Fibroblast of lung (primary cell): ENCODE measurements at regions not wholly inside any gene's neighbourhood (a gene's known extent, or its start where the extent isn't known, plus 50 kb on each side); places are given as distances from the start of the nearest gene placed in this dataset.

ENCODE experiments used
- DNase-seq, 2 donors: peaks; one replicate each; pipeline versions ENCODE4 v3.0.0 to v3.0.0-alpha.2; 2010; ENCODE audit warnings: low read depth in 2 of 2
- H2AFZ ChIP-seq: 2 replicates; pipeline ENCODE4 v1.5.1; 2012; ENCODE audit warnings: low read length, control low read depth, inconsistent platforms
- H3K27ac ChIP-seq: 2 replicates; pipeline ENCODE4 v1.5.1; 2011; ENCODE audit warnings: low read length, control low read depth; ENCODE audit not compliant: insufficient read depth
- H3K27me3 ChIP-seq: 2 replicates; pipeline ENCODE4 v1.5.1; 2011; ENCODE audit warnings: mild to moderate bottlenecking, low read length; ENCODE audit not compliant: control insufficient read depth, insufficient read depth
- H3K36me3 ChIP-seq: 2 replicates; pipeline ENCODE4 v1.5.1; 2011; ENCODE audit warnings: low read length; ENCODE audit not compliant: control insufficient read depth, insufficient read depth
- H3K4me1 ChIP-seq: 2 replicates; pipeline ENCODE4 v1.5.1; 2011; ENCODE audit warnings: low read length; ENCODE audit not compliant: control insufficient read depth, insufficient read depth; ENCODE audit errors: extremely low read depth
- H3K4me2 ChIP-seq: 2 replicates; pipeline ENCODE4 v1.5.1; 2011; ENCODE audit warnings: low read length, control low read depth; ENCODE audit not compliant: insufficient read depth; ENCODE audit errors: extremely low read depth
- H3K4me3 ChIP-seq, 4 experiments: fragments of 200-600 bp in 1 of 4; sonication (generic) in 1 of 4; replicated peaks in 1 of 4; 2 replicates each; pipeline ENCODE4 v1.5.1; 2011 to 2016; ENCODE audit warnings: low read length in 4 of 4, low read depth in 3 of 4, mild to moderate bottlenecking in 3 of 4, control low read depth in 2 of 4, inconsistent platforms in 1 of 4, mixed read lengths in 1 of 4; ENCODE audit not compliant: insufficient read depth in 1 of 4; ENCODE audit errors: control extremely low read depth in 1 of 4
- H3K79me2 ChIP-seq: 2 replicates; pipeline ENCODE4 v1.5.1; 2012; ENCODE audit warnings: mild to moderate bottlenecking, low read length, inconsistent platforms; ENCODE audit not compliant: control insufficient read depth, insufficient read depth
- H3K9ac ChIP-seq: 2 replicates; pipeline ENCODE4 v1.5.1; 2011; ENCODE audit warnings: mild to moderate bottlenecking, low read length, control low read depth; ENCODE audit not compliant: insufficient read depth
- H3K9me3 ChIP-seq: 2 replicates; pipeline ENCODE4 v1.5.1; 2012; ENCODE audit warnings: low read depth, low read length; ENCODE audit not compliant: control insufficient read depth, insufficient read depth
- H4K20me1 ChIP-seq: 2 replicates; pipeline ENCODE4 v1.5.1; 2011; ENCODE audit warnings: low read length; ENCODE audit not compliant: control insufficient read depth, insufficient read depth; ENCODE audit errors: extremely low read depth
- EZH2 ChIP-seq: IDR thresholded peaks from 2 replicates; pipeline ENCODE4 v1.5.1; 2012; ENCODE audit warnings: low read length, control low read depth, mild to moderate bottlenecking; ENCODE audit errors: missing control alignments
- TF ChIP-seq, protein P1 (sequence below), 2 donors: IDR thresholded peaks in 1 of 2; conservative IDR thresholded peaks in 1 of 2; 1 replicate in 1 of 2; 2 replicates in 1 of 2; pipeline ENCODE4 v1.5.1; 2011 to 2012; ENCODE audit warnings: low read length in 2 of 2, control low read depth in 1 of 2, inconsistent platforms in 1 of 2, low read depth in 1 of 2, mild to moderate bottlenecking in 1 of 2

DNA sequence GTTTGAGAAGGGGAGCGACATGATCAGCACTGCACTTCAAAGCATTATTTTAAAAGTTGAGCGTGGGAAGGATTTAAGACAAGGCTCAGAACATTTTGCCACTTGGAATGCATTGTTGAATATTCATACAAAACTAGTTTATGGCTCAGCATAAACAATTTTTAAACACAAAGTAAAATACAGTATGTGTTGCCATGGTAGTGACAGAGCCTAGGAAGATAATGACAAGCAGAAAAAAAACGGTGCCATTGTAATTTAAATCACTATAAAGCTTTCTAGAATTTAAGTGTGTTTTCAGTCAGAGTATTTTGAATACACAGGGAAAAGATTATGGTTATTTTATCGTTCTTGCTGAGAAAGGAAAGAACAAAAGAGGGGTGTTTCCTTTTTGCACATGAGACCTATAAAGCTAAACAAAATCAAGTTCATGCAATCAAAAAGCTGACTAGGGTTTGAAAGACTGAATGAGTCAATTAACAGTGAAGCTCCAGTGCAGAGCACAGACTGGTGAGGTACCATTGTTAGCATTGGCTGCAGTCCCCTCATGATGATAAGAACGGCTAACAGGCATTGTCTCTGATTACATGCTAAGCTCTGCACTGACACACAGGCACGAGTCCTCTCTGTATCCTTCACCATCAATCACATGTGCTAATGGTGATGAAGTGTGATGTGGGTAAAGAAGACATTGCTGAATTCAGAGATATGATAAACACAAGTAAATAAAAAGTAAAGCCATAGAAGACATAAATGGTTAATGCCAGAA is 181.9 kb upstream of the VSTM2A start:
- Histone ChIP-seq H3K36me3 (no peaks in the 10 kb centered on the region), H3K27ac (no peak overlapping the region), H3K79me2 (no peaks in the 10 kb centered on the region), H3K27me3 (no peaks in the 10 kb centered on the region), H3K4me2 (no peak overlapping the region), H3K9ac (no peak overlapping the region), H3K4me3 (no peak overlapping the region), H3K9me3 (no peaks in the 10 kb centered on the region), H2AFZ (no peak overlapping the region), H4K20me1 (no peaks in the 10 kb centered on the region), H3K4me1 (no peaks in the 10 kb centered on the region)
- TF ChIP-seq, protein P1, sequence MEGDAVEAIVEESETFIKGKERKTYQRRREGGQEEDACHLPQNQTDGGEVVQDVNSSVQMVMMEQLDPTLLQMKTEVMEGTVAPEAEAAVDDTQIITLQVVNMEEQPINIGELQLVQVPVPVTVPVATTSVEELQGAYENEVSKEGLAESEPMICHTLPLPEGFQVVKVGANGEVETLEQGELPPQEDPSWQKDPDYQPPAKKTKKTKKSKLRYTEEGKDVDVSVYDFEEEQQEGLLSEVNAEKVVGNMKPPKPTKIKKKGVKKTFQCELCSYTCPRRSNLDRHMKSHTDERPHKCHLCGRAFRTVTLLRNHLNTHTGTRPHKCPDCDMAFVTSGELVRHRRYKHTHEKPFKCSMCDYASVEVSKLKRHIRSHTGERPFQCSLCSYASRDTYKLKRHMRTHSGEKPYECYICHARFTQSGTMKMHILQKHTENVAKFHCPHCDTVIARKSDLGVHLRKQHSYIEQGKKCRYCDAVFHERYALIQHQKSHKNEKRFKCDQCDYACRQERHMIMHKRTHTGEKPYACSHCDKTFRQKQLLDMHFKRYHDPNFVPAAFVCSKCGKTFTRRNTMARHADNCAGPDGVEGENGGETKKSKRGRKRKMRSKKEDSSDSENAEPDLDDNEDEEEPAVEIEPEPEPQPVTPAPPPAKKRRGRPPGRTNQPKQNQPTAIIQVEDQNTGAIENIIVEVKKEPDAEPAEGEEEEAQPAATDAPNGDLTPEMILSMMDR (conservative IDR thresholded peaks at IDR 0.05 in 1 of 2, IDR thresholded peaks at IDR 0.05 in 1 of 2; ENCODE audit: low read depth in 1 of 2, low read length in 2 of 2) = no peak
- no peak for DNase-seq

DNA sequence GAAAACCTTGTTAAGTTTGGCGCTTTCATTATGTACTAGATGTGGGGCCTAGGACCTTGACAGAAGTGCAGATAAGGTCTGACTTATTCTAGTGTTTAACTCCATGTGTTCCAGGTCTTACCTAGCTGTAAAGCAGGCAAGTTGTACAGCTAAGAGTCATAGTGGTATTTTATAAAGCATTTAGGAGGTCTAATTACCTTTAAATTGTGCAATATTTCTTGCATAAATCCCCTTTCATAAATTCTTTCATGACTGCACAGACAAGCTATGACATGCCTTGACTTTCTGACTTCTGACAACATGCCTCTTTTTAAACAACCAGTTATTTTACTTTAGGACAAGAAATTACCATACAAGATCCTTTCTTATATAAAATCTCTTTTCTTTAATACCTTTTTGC is 151.6 kb upstream of the VSTM2A start:
- H3K9ac ChIP-seq = no peak overlapping the region
- no peaks in the 10 kb centered on the region for H4K20me1 ChIP-seq
- no peak for DNase-seq
- H3K4me2 ChIP-seq = no peak overlapping the region
- no peak overlapping the region for H2AFZ ChIP-seq
- TF ChIP-seq EZH2 = no peak
- TF ChIP-seq, protein P1 (conservative IDR thresholded peaks at IDR 0.05 in 1 of 2, IDR thresholded peaks at IDR 0.05 in 1 of 2; ENCODE audit: low read depth in 1 of 2, low read length in 2 of 2) = no peak
- H3K27ac ChIP-seq = no peak overlapping the region
- no peaks in the 10 kb centered on the region for H3K4me1 ChIP-seq
- no peaks in the 10 kb centered on the region for H3K27me3 ChIP-seq
- H3K4me3 ChIP-seq = no peak overlapping the region
- no peaks in the 10 kb centered on the region for H3K9me3 ChIP-seq
- no peaks in the 10 kb centered on the region for H3K36me3 ChIP-seq
- H3K79me2 ChIP-seq = no peaks in the 10 kb centered on the region

DNA sequence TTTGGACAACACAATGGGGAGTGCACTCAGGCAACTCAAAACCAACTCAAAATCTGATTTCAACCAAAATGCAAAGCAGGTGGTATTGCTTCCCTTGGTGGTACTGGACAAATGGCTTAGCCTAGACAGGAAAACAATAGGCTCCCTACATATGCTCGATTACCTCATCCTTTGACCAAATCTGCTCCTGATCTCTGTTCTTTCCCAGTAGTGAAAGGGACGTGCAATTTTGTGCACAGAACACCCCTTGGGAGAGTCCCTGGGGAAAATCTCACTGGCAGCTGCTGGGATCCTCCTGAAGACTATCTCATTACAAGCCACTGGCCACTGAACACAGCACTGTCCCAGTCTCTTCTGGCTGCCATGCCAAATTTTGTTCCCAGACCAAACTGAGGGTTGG is 149.2 kb upstream of the VSTM2A start:
- Histone ChIP-seq H4K20me1 (no peaks in the 10 kb centered on the region), H3K4me1 (no peaks in the 10 kb centered on the region), H3K79me2 (no peaks in the 10 kb centered on the region), H3K36me3 (no peaks in the 10 kb centered on the region), H3K9ac (no peak overlapping the region), H3K9me3 (no peaks in the 10 kb centered on the region), H3K4me3 (no peak overlapping the region), H2AFZ (no peak overlapping the region), H3K27ac (no peak overlapping the region), H3K4me2 (no peak overlapping the region), H3K27me3 (no peaks in the 10 kb centered on the region)
- DNase-seq = no peak
- no peak for TF ChIP-seq EZH2
- TF ChIP-seq, protein P1 (conservative IDR thresholded peaks at IDR 0.05 in 1 of 2, IDR thresholded peaks at IDR 0.05 in 1 of 2; ENCODE audit: low read depth in 1 of 2, low read length in 2 of 2) = no peak
